LNCAP (cell line): ENCODE measurements at regions not wholly inside any gene's neighbourhood (a gene's known extent, or its start where the extent isn't known, plus 50 kb on each side); places are given as distances from the start of the nearest gene placed in this dataset.

Experiments used
- TF ChIP-seq, protein P1 (sequence below): fragments of 450-650 bp; IDR thresholded peaks from 2 replicates; pipeline ENCODE4 v1.5.1; 2017; ENCODE audit warnings: mild to moderate bottlenecking

DNA sequence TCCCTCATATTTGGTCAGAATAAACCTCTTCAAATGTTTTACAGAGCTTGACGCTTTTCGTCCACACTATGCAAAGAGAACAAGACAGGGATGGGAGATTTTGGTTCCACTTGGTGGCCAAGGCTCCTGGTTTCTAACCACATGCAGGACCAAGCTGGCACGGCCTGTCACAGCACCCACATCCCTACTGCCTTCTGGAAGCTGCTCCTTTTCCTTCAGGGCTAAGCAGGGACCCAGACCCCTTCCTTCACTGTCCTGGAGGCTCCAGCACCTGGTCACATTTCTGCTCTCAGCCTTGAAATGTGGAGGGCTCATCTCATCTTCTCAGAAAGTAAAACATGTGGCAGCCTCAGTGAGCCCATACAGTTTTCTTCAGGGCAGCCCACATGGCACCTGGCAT is 50.4 kb upstream of the ARHGEF7 start:
- TF ChIP-seq, protein P1, sequence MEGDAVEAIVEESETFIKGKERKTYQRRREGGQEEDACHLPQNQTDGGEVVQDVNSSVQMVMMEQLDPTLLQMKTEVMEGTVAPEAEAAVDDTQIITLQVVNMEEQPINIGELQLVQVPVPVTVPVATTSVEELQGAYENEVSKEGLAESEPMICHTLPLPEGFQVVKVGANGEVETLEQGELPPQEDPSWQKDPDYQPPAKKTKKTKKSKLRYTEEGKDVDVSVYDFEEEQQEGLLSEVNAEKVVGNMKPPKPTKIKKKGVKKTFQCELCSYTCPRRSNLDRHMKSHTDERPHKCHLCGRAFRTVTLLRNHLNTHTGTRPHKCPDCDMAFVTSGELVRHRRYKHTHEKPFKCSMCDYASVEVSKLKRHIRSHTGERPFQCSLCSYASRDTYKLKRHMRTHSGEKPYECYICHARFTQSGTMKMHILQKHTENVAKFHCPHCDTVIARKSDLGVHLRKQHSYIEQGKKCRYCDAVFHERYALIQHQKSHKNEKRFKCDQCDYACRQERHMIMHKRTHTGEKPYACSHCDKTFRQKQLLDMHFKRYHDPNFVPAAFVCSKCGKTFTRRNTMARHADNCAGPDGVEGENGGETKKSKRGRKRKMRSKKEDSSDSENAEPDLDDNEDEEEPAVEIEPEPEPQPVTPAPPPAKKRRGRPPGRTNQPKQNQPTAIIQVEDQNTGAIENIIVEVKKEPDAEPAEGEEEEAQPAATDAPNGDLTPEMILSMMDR: no peak

DNA sequence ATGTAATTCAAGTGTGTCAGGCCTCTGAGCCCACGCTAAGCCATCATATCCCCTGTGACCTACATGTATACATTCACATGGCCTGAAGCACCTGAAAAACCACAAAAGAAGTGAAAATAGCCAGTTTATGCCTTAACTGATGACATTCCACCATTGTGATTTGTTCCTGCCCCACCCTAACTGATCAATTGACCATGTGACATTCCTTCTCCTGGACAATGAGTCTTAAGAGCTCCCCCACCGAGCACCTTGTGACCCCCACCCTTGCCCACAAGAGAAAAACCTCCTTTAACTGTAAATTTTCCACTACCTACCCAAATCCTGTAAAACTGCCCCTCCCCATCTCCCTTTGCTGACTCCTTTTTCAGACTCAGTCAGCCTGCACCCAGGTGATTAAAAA is 52.1 kb upstream of the ARHGEF7 start:
- TF ChIP-seq, protein P1: no peak

DNA sequence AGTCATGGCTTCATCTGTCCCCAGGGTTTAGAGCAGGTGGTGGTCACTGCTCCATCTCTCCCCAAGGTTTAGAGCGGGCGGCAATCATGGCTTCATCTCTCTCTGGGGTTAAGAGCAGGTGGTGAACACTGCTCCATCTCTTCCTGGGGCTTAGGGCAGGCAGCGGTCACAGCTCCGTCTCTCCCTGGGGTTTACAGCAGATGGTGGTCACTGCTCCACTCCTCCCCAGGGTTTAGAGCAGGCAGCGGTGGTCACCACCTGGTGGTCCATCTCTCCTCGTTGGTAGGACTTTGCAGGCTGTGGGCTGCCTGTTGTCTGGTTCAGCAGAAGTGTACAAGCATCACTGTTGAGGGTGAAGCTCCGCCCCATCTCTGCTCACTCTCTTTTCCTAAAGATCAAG is 52.8 kb upstream of the ARHGEF7 start:
- TF ChIP-seq, protein P1: no peak

DNA sequence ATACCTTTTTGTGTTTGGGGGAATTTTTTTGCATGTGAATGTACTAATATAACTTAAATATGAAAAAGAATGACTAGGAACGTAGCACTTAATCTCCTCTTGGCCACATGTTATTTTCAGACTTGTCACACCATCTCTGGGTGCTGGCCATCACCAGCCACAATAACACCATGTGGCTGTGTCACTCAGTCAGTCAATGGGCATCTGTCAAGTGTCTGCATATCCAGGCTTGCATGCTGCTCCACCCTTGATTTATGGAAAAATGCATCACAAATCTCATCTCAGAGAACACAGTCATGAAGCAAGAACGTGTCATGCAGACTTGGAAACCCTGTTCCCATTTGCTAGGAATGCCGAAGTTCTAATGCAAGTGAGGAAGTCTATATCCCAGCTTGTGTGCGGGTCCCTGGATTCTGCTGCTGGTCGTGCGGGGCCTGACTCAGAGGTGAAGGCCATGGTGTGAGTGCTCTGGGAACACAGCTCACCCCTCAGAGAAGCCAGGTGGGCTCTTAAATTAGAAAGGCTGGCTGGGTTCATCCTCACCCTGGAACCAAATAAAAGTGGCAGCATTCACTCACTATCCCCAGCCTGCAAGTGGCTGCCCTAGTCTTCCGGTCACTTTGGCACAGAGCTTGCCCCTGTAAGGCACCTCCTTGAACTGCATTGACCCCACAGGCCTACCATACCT is 53.6 kb upstream of the ARHGEF7 start:
- TF ChIP-seq, protein P1: no peak

DNA sequence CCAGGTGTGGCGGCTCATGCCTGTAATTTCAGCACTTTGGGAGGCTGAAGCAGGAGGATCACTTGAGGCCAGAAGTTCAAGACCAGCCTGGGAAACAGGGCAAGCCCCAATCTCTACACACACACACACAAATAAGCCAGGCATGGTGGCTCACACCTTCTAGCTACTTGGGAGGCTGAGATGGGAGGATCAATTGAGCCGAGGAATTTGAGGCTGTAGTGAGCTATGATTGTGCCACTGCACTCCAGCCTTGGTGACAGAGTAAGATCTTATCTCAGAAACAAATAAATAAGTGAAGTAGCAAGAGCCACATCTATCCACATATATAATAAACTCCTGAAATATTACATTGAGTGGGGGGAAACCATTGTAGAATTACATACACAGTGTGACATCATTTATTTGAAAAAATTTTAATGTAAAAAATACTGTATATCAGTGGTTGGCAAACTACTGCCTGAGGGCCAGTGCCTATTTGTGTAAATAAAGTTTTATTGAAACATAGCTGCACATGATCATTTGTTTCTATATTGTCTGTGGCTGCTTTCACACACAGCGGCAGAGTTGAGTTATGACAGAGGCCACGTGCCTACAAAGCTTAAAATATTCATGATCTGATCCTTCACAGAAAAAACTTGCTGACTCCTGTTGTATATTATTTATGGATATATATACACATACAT is 54.7 kb upstream of the ARHGEF7 start:
- TF ChIP-seq, protein P1: no peak

DNA sequence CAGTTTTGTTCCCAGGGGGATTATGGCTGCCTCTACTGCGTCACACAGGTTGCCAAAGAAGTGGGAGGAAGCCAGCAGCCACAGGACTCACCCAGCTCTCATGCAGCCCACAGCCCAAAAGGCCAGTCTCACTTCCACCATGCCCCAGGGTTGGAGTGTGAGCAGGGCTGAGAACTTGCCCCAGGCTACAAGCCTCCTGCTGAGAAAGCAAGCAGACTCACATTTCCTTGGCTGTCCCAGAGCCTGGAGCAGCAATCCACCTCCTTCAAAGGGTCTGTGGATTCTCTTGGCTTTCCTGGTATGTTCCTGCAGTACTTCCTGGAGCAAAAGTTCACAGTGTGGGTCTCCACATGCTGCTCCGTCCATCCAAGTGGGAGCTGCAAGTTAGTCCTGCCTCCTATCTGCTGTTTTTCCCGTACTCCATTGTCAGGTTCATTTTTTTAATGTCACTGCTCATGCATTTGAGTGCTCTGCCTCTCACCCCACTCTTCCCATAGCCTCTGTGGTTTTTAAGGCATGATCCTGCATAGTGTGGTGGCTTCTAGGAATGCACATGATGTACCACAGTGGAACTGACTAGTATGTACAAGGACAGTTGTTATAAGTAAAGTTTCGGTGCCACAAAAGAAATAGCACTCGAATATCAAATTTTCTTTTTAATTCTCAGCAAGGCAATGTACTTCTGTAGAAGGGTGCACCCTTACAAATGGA is 56.2 kb upstream of the ARHGEF7 start:
- TF ChIP-seq, protein P1: no peak

DNA sequence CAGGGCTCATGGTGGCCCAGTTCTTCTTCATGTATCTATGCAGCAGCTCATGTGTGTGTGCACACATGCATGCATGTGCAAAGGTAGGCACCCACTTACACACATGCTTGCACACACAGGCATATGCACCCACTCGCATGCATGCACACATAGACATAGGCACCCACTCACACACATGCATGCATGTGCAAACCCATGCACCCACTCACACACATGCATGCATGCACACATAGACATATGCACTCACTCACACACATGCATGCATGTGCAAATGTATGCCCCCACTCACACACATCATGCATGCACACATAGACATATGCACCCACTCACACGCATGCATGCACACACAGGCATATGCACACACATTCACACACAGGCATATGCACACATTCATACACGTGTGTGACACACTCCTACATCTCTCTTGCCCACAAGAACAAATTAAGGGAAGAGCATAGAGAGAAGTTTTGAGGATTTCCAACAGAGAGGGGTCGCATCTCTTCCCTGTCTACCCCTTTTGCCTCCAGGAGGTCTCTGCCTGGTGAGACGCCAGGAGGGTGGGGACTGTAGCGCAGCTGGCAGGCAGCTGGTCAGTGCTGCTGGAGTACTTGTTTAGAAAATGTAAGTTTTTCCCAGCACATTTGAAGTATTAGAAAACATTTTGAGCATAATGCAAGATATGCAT is 63.9 kb upstream of the ARHGEF7 start:
- TF ChIP-seq, protein P1: no peak
